H1 (cell line): ENCODE measurements at regions not wholly inside any gene's neighbourhood (a gene's known extent, or its start where the extent isn't known, plus 50 kb on each side); places are given as distances from the start of the nearest gene placed in this dataset.
A peak's percentile ranks its signal among the peaks of the same experiment; 100 is the strongest.

Experiments
- ATF3 ChIP-seq: IDR thresholded peaks from 2 replicates; pipeline ENCODE4 v1.6.1; 2011; ENCODE audit warnings: low read depth, mild to moderate bottlenecking, low read length; ENCODE audit not compliant: insufficient read depth
- BACH1 ChIP-seq: IDR thresholded peaks from 2 replicates; pipeline ENCODE4 v1.6.1; 2012; ENCODE audit warnings: low read length, improper control_type of control experiment
- BRCA1 ChIP-seq: IDR thresholded peaks from 2 replicates; pipeline ENCODE4 v1.6.1; 2012; ENCODE audit warnings: low read depth, low read length, improper control_type of control experiment
- CBX5 ChIP-seq: fragments of 300-800, 300-1000 bp; sonication (generic); IDR thresholded peaks from 2 replicates; pipeline ENCODE4 v1.7.1; 2016; ENCODE audit warnings: antibody characterized with exemption, low read length, low read depth
- CHD1 ChIP-seq: IDR thresholded peaks from 2 replicates; pipeline ENCODE4 v1.6.1; 2012; ENCODE audit warnings: low read depth, low read length, improper control_type of control experiment
- E2F6 ChIP-seq: IDR thresholded peaks from 2 replicates; pipeline ENCODE4 v1.6.1; 2012; ENCODE audit warnings: inconsistent platforms
- EZH2 ChIP-seq: fragments of 200-600 bp; sonication (generic); IDR thresholded peaks from 2 replicates; pipeline ENCODE4 v1.7.1; 2012; ENCODE audit warnings: low read depth, mild to moderate bottlenecking, moderate library complexity, low read length, inconsistent platforms; ENCODE audit not compliant: severe bottlenecking
- FOSL1 ChIP-seq: IDR thresholded peaks from 2 replicates; pipeline ENCODE4 v1.6.1; 2011; ENCODE audit warnings: mild to moderate bottlenecking, low read depth, low read length, moderate library complexity; ENCODE audit not compliant: insufficient read depth
- JUN ChIP-seq: IDR thresholded peaks from 2 replicates; pipeline ENCODE4 v1.6.1; 2011; ENCODE audit warnings: low read depth, mild to moderate bottlenecking, improper control_type of control experiment, low read length
- KDM1A ChIP-seq: fragments of 200-600, 300-600 bp; sonication (generic); IDR thresholded peaks from 2 replicates; pipeline ENCODE4 v1.7.1; 2016; ENCODE audit warnings: mild to moderate bottlenecking, low read length, borderline replicate concordance
- NRF1 ChIP-seq: IDR thresholded peaks from 2 replicates; pipeline ENCODE4 v1.6.1; 2011; ENCODE audit warnings: mild to moderate bottlenecking, low read depth, low read length, improper control_type of control experiment
- PHF8 ChIP-seq: fragments of 200-600 bp; sonication (generic); conservative IDR thresholded peaks from 2 replicates; pipeline ENCODE4 v1.7.1; 2012; ENCODE audit warnings: low read depth, mild to moderate bottlenecking, inconsistent platforms, low read length, moderate library complexity
- RFX5 ChIP-seq: IDR thresholded peaks from 2 replicates; pipeline ENCODE4 v1.6.1; 2011; ENCODE audit warnings: low read depth, low read length, improper control_type of control experiment, borderline replicate concordance
- RXRA ChIP-seq: IDR thresholded peaks from 2 replicates; pipeline ENCODE4 v1.6.1; 2011; ENCODE audit warnings: low read depth, mild to moderate bottlenecking, low read length, moderate library complexity; ENCODE audit not compliant: insufficient read depth
- SAP30 ChIP-seq: fragments of 300-600 bp; sonication (generic); IDR thresholded peaks from 2 replicates; pipeline ENCODE4 v1.7.1; 2012; ENCODE audit warnings: low read length, moderate library complexity, mild to moderate bottlenecking, inconsistent platforms; ENCODE audit not compliant: insufficient read depth, insufficient replicate concordance
- TEAD4 ChIP-seq: IDR thresholded peaks from 2 replicates; pipeline ENCODE4 v1.6.1; 2012; ENCODE audit warnings: low read depth, low read length, inconsistent platforms, mixed read lengths
- YY1 ChIP-seq: IDR thresholded peaks from 2 replicates; pipeline ENCODE4 v1.6.1; 2011; ENCODE audit warnings: low read depth, mild to moderate bottlenecking, low read length

GRCh38 chr6:7052443-7053011, 55.2 kb upstream of the RREB1 start (continued):
- TF ChIP-seq CHD1 (no peak), BACH1 (no peak), NRF1 (no peak), E2F6 (no peak), YY1 (no peak), CBX5 (no peak), EZH2 (no peak), ATF3 (no peak), BRCA1 (no peak), KDM1A (no peak), RXRA (no peak), JUN (no peak), SAP30 (peak; percentile 39), RFX5 (no peak), FOSL1 (no peak), PHF8 (no peak), TEAD4 (peak; percentile 56)
